SKM-1 (cell line): ENCODE measurements at regions not wholly inside any gene's neighbourhood (a gene's known extent, or its start where the extent isn't known, plus 50 kb on each side); places are given as distances from the start of the nearest gene placed in this dataset.
A peak's percentile ranks its signal among the peaks of the same experiment; 100 is the strongest.
"Not testable (repeated sequence)": the region's sequence is repeated elsewhere in the genome, so short reads cannot be mapped to it uniquely, and the experiment has no call there.

Experiments
- DNase-seq: peaks from one replicate; lab custom pipeline; 2025; ENCODE audit not compliant: unreplicated experiment; lab: John Stamatoyannopoulos, UW

DNA sequence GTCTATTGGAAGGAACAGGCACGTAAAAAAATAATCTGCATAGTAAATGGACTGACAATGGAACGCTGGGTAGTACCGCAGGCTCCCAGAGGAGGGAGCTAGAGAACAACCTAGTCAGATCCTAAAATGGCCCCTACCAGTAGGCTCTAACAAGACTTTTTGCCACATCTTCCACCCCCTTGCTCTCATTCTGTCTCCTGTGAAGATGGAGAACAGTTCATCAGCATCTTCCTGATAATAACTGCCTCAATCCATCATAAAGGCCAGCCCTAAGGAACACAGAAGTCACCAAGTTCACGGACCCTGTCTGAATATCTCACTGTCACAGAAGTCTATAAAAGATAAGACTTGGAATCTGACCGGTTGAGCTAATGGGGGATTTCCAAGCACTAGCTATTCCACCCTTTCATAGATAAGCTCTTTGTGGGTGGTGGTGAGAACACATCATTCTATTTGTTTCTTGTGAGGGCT, 133.4 kb downstream of the SLC1A3 start:
- DNase-seq, result peak; percentile 63

DNA sequence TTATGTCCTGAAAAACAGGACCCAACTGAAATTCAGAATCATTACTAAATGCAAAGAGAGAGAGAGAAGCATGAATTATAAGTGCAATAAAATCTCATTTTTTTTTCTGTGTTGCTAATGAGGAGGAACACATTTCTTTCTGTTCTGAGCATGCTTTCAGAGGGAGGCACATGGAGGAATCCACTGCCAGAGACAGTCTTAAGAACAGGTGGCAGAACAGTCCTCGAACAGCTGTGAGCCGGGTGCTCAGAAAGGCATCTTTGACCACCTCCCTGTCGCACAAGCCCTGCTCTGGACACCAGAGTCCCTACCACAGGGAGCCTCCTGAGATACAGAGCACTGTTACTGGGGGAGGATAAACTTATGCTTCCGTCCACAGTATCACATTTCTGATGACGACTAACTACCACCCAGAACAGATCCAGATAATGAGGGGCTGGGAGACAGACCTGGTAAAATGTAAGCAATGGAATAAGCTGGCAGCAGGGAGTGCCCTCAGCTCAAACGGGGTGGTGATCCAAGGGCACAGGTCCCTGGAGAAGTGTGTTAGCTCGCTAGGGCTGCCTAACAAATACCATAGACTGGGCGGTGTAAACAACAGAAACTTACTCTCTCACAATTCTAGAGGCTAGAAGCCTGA, 134.0 kb downstream of the SLC1A3 start:
- no peak for DNase-seq

DNA sequence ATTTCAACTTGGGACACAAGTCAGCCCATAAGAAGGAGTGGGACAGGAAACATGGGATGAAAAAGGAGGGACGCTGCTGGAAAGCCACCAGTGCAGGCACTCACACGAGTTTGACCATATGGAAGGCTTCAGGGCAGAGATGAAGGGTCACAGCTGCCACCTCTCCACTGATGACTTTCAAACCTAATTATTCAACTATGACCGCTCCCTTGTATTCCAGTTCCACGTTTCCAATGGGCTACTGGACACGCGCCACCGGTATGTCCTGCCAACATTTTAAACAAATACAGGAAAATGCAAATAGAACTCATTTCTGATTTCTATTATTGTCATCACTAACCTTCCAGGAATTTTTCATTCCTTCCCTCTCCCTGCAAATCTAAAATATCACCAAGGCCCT, 134.7 kb downstream of the SLC1A3 start:
- DNase-seq, result no peak

DNA sequence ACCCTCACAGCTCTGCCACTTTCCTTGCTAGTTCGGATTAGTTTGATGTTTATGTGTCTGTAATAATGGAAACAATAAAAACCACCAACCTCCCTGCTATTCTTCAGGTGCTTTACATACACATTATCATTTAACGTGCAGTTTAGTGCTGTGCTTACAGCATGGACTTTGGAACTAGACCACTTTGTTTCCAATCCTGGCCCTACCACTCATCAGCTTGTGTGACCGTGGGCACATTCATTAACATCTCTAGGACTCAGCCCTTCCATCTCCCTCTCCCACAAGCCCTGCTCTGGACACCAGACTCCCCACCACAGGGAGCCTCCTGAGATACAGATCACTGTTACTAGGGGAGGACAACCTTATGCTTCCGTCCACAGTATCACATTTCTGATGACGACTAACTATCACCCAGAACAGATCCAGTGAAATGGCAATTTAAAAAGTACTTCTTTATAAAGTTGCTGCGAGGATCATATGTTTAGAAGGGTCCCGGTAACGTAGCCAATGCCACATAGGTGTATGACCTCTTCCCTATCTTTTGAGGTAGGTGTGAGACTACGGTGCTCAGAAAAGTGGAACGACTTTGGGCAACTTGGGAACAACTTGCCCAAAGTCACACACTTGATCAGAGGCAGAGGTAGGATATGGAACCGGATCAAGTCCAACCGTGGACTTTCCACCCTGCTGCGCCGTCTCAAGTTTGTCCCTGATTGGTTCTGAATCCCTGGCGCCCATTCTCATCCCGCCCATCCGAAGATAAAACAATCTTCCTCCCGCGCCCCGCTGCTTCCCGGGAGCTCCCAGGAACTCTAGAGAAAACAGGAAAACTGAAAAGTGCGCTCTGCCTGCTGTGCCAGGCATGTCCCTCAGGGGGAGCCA, 132.4 kb upstream of the NIPBL start:
- no peak for DNase-seq

DNA sequence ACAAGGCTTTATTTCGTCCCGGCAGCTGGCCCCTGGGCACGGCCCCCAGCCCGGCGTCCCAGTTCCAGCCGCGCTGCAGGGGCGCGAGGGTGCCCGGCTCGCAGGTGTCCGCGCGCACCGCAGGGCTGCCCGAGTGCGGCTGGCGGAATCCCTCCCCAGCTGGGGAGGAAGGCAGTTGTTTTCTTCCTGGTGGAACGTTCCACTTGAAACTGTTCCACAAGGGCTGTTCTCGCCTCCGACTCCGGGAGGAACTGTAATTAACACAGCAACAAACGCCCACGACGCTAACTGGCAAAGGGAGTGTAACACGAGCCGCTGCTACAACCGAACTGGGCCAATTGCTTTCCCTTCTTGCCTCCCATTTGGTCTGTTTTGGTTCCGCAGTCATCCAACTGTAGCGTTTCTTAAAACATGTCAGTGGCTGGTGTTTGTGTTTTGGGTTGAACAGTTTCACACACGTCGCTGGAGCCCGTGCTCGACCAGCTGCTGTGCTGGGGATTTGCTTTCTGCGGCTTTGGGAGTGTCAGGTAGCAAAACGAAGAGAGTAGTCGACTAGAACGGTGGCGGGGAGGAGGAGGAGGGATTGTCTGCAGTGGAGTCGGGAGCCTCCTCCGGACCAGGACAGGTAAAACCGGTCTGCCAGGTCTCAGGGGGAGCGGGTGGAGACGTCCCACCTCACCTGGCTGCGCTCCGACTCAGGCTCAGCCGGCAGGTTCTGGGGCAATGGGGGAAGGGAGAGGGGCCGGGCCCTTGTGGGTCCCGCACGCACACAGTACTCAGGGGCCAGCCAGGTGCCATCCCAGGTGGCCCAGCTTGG, 131.6 kb upstream of the NIPBL start:
- no peak for DNase-seq

DNA sequence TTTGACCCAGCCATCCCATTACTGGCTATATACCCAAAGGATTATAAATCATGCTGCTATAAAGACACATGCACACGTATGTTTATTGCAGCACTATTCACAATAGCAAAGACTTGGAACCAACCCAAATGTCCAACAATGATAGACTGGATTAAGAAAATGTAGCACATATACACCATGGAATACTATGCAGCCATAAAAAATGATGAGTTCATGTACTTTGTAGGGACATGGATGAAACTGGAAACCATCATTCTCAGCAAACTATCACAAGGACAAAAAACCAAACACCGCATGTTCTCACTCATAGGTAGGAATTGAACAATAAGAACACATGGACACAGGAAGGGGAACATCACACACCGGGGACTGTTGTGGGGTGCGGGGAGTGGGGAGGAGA, 128.8 kb upstream of the NIPBL start:
- DNase-seq, result not testable (repeated sequence)

DNA sequence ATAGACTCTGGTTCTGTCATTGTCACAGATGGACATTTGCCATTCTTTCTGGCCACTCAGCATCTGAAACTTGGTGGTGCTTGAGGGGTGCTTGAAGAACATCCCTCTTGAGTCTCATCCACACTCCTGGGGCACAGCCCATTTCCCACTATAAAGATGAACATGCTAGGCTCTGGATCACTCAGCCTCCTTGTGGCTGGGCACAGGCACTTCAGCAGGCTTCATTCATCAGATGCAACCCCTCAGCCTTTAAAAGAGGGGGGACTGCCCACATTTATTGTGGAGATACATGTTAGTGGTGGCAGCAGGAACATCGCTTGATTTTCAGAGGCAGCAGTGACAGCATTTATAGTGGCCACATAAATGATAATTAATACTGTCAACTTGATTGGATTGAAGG, 124.7 kb upstream of the NIPBL start:
- DNase-seq, result no peak

DNA sequence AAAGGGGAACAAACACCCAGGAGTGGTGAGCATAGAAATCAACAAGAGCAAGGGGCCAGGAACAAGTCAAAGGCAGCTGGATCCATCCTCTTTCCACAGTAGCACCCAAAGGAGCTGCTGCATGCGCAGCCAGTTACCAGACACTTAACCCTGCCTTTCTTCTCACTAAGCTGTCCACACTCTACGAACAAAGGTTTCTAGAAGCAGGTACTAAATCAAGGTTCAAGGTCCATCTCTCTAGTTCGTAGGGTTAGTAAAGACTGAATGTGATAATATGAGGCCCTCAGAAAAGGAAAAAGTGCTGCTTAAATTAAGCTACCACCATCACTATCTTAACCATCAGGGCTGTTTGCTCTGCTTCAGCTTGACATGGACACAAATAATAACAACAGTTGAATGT, 121.2 kb upstream of the NIPBL start:
- DNase-seq, result no peak

DNA sequence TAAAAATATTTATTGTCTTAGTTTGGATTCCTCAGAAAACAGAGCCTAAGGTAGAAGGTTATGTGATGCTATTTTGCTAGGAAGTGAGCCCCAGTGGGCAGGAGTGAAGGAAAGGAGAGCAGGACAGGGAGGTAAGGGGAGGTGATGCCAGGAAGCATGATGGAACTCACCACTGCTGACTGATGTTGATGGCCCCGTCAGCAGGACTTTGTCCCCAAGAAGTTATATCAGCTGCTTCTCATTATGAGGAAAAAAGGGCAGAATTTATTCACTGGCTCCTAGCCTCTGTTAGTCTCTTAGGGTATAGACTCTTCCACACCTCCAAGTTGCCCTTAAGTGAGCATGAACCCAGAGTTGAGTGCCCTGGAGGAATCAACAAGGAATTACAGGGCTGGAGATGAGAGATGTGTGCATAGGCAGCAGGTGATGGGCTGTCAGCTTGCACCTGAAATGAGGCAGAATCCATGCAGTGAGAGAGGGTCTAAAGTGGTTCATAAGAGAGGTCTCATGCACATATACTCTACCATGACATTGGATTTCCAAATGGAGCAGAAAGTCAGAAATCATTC, 120.6 kb upstream of the NIPBL start:
- DNase-seq, result no peak

DNA sequence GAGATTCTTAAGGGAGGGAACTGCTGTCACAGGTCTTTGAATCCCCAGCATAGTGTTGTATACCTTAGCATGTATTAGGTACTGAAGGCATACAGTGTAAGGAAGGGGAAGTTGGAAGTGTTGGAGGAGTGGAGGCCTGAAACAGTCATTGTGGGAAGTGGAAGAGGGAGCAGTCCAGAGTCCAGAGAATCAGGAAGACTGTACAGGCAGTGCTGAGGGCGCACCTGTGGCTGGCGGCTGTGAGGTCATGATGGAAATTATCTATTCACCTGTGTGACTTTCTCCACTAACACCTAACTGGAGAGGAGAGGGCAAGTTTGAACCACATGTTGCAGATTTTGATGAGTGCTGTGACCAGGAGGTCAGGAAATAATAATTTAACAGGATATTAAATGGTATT, 119.7 kb upstream of the NIPBL start:
- no peak for DNase-seq

DNA sequence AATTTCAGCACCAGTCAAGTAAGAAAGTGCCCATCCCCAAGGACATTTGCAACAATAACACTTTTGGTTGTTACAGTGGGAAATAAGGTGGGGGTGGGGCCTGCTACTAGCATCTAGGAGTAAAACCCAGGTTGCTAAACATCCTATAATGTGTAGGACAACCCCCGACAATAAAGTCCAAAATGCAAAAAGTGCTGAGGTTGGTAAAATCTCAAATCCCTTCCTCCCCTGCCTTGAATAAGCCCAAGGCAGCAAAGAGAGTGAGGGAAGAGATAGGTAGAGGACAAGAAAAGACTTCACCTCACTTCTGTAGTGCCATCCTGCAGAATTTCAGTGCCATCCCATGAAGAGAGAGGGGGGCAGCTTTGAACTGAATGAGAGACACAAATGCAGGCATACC, 117.5 kb upstream of the NIPBL start:
- DNase-seq, result no peak

DNA sequence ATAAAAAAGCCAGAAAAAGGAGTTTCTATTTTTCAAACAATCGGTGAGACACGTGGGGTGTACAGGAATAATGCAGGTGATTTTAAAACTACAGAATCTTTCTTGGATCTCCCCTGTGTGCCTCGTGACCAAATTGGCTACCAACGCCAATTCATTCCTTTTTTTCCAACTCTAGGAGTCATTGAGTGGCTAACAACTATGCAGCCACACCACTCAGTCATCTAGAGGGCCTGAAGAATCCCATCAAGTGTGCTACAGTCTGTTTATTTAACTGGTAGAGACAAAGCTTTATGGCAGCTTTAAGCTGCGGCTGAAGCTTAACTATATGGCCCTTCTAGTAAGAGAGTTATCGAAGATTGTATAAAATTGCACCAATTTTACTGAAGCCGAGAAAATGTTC, 113.1 kb upstream of the NIPBL start:
- DNase-seq, result no peak

DNA sequence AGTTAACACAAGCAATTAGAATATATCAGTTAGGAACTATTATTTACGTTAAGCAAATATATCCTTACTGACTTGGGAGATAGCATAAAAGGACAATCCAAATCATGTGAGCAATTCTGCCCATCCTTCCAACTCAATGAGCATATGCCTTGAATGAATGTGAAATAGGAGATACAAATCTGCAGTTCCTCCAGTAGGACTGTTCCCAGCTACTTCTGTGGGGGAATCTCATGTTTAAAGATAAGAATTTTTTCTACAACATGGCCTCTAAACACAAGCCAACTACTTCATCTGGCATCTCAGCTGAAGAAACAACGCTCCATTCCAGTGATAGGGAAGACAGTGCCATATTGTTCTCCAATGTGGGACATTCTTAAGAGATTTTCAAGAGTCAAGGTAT, 110.7 kb upstream of the NIPBL start:
- no peak for DNase-seq

DNA sequence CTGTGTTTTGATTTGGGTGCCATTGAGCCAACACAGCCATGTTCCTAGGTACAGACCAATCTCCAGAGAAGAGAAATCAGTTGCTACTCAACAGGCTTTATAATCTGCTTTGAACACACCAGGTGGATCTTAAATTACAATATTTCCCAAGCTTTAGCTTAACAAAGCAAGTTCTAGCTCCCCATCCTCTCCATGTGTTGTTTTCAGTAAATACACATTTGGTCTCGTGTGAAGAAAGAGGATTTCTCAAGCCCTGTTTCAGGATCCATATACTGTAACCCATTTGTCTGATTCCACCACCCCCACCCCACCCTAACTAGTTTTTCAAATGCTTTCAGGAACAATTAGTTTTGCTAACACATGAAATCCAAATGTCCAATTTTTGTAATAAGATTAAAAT, 109.6 kb upstream of the NIPBL start:
- no peak for DNase-seq

DNA sequence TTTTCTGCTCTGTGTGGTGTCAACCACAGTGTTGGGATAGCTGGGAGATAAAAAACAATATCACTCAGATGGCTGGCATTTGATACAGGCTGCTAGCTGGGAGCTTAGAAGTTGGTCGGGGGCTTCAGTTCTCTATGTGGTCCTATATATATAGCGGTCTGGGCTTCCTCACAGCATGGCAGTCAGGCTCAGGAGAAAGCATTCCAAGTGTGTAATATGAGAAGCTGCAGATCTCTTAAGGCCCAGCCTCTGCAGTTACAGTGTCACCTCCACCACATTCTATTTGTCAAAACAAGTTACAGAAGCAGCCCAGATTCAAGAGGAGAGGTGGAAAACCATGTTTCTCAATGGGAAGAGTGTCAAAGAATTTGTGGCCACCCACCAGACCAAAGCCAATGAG, 108.1 kb upstream of the NIPBL start:
- no peak for DNase-seq

DNA sequence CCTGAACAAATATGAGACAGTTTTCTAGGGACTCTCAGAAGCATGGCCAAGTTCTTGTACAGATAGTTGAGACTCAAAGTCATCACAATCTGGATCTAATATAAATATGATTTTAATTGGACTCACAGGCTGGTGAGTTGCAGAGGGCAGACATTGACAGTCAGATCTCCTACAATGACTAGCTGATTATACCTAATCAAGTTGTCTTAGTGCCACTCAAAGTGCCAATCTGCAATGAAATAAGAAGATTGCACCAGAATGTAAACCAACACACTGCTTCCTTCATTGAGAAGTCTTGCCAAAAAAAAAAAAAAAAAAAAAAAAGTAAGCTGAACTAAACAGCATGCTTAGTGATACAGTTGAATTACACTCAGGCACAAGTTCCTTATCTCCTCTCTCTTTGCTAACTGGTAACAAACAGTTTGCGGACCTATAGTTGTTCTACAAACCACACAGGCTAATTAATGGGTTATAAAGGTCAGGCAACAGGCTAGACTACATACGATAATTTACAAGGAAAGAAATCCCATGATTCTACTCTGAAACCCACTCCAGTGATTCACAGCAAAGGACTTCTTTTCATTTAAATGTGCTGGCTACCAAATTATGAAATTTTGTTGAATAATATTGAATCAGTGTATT, 107.3 kb upstream of the NIPBL start:
- no peak for DNase-seq

DNA sequence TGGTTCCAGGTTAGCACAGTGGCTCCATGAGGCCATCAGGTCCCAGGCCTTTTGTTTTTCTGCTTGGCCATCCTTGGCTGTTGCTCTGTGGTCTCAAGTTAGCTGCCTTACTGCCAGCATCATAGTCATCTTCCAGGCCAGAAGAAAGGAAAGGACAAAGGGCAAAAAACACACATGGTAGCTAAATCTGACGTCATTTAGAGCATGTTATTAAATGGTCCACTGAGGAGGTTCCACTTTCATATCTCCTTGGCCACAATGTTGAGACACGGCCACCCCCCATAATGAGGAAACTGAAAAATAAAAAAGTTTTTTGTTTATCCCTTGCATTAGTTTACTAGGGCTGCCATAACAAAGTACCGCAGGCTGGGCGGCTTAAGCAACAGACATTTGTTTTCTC, 106.4 kb upstream of the NIPBL start:
- DNase-seq, result no peak

DNA sequence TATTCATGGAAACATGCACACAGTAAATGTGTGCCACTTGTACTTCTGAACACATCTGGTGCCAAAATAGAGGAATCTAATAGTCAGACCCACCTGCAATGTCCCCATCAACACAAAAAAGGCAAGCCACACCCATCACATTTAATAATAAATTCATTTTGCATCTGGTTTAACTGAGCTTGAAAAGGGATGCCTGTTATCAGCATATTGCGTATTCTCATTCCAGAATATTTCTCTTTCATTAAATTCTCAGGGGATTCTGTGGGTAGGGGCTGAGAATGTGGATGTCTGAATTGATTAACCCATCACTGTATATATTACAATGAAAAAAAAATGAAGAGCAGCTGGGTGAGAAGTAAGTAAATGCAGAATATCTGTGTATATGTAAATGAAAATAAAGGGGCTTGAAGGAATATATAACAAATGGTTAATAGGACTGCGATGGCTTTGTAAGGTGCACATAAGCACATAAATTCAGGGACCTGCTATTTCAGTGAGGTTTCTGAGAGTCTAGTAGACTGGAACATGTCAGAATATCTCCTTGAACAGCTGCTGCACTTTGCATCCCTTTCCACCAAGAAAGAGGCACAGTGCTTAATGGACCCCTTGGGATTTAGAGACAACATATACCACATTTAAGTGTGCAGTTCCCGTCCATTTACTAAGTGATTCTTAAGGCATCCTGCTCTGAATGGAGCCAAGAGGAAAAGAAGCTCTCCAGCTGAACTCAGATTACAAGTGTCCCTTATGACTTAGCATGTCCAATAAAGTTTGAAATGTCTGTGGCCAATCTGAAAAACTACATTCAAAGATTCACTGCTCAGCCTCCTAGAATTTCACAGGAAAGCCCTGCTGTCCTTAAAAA, 104.1 kb upstream of the NIPBL start:
- DNase-seq, result no peak

DNA sequence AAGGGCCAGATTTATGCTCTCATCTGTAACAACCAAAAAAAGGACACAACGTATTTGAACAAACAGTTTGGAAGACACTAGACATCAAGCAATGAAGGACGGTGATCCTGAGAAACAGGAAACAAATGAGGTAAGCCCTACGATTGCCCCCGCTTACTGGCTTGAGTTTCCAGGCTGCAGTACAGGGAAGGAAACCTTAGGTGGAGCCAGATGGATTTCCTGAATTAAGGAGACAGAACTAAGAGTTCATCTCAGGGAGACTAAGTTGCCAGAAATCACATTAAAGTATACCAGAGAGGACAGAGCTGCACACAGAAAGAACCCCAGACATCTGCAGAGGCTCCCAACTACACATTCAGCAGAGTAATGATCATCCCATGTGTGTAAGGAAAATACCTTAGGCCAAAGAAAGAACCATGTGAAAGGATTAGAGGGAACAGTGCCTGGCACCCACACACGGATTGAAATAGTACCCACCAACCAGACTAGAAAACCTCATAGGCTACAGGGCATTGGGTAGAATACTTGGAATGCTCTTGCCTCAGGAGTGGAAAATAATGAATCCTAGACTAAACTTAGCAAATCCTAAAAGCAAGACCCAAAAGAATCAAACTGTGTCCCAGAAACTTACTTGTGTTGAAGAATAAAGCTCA, 99.3 kb upstream of the NIPBL start:
- no peak for DNase-seq
